Islet precursor cell (in vitro differentiated cells): ENCODE measurements at regions not wholly inside any gene's neighbourhood (a gene's known extent, or its start where the extent isn't known, plus 50 kb on each side); places are given as distances from the start of the nearest gene placed in this dataset.

ENCODE experiments used
- DNase-seq: peaks from one replicate; pipeline ENCODE4 v3.0.0-alpha.2; 2018

- no peak for DNase-seq
Observed at GRCh38 chr1:5351366-5351765, 640.9 kb downstream of the NPHP4 start.

GRCh38 chr1:5349526-5349925 is 642.7 kb downstream of the NPHP4 start:
- DNase-seq = no peak

- no peak for DNase-seq
Observed at GRCh38 chr1:5348732-5349465, 643.3 kb downstream of the NPHP4 start.

- DNase-seq = no peak
Observed at GRCh38 chr1:5347726-5348125, 644.5 kb downstream of the NPHP4 start.

GRCh38 chr1:5345556-5345955 is 646.7 kb downstream of the NPHP4 start:
- no peak for DNase-seq

GRCh38 chr1:5343256-5344020 is 648.8 kb downstream of the NPHP4 start:
- DNase-seq = peak; percentile 22

GRCh38 chr1:5342830-5343229 is 649.4 kb downstream of the NPHP4 start:
- DNase-seq = peak; percentile 39

GRCh38 chr1:5342172-5342571 is 650.1 kb downstream of the NPHP4 start:
- no peak for DNase-seq

- no peak for DNase-seq
Observed at GRCh38 chr1:5341471-5341870, 650.8 kb downstream of the NPHP4 start.

- no peak for DNase-seq
Observed at GRCh38 chr1:5340560-5341130, 651.6 kb downstream of the NPHP4 start.

- no peak for DNase-seq
Observed at GRCh38 chr1:5338466-5338865, 653.8 kb downstream of the NPHP4 start.

- no peak for DNase-seq
Observed at GRCh38 chr1:5333291-5333690, 658.9 kb downstream of the NPHP4 start.

GRCh38 chr1:5331101-5331500 is 661.1 kb downstream of the NPHP4 start:
- no peak for DNase-seq

- DNase-seq = peak; percentile 17
Observed at GRCh38 chr1:5329068-5329739, 663.0 kb downstream of the NPHP4 start.

GRCh38 chr1:5324883-5325282 is 667.3 kb downstream of the NPHP4 start:
- DNase-seq = peak; percentile 69

GRCh38 chr1:5318143-5318816 is 663.9 kb downstream of the AJAP1 start:
- DNase-seq = no peak

- DNase-seq = no peak
Observed at GRCh38 chr1:5317391-5317790, 663.0 kb downstream of the AJAP1 start.

GRCh38 chr1:5312862-5313261 is 658.5 kb downstream of the AJAP1 start:
- DNase-seq = no peak

GRCh38 chr1:5312293-5312674 is 657.9 kb downstream of the AJAP1 start:
- no peak for DNase-seq

- DNase-seq = peak; percentile 60
Observed at GRCh38 chr1:5311634-5312292, 657.4 kb downstream of the AJAP1 start.

GRCh38 chr1:5311147-5311546 is 656.7 kb downstream of the AJAP1 start:
- DNase-seq = no peak

GRCh38 chr1:5308249-5308648 is 653.8 kb downstream of the AJAP1 start:
- no peak for DNase-seq
